Myocyte (in vitro differentiated cells): ENCODE measurements at regions not wholly inside any gene's neighbourhood (a gene's known extent, or its start where the extent isn't known, plus 50 kb on each side); places are given as distances from the start of the nearest gene placed in this dataset.

ENCODE experiments used
- DNase-seq: peaks from one replicate; pipeline ENCODE4 v3.0.0-alpha.2; 2012; ENCODE audit warnings: low read depth

- DNase-seq = no peak
These were observed 94.7 kb upstream of the RUNX3 start for GRCh38 chr1:25024615-25025350.

GRCh38 chr1:25023826-25024225, 93.8 kb upstream of the RUNX3 start:
- DNase-seq = no peak

- DNase-seq = no peak
These were observed 93.1 kb upstream of the RUNX3 start for GRCh38 chr1:25023190-25023578.

GRCh38 chr1:25022361-25023189, 92.5 kb upstream of the RUNX3 start:
- peak; percentile 90 for DNase-seq

- no peak for DNase-seq
These were observed 91.6 kb upstream of the RUNX3 start for GRCh38 chr1:25021591-25022215.

- DNase-seq = no peak
These were observed 90.9 kb upstream of the RUNX3 start for GRCh38 chr1:25020851-25021590.

GRCh38 chr1:25020173-25020845, 90.2 kb upstream of the RUNX3 start:
- DNase-seq = no peak

GRCh38 chr1:25019337-25020172, 89.5 kb upstream of the RUNX3 start:
- DNase-seq = no peak

- DNase-seq = no peak
These were observed 88.9 kb upstream of the RUNX3 start for GRCh38 chr1:25018943-25019336.

- no peak for DNase-seq
These were observed 88.1 kb upstream of the RUNX3 start for GRCh38 chr1:25018110-25018735.

GRCh38 chr1:25017436-25018109, 87.5 kb upstream of the RUNX3 start:
- DNase-seq = no peak

GRCh38 chr1:25012966-25013962, 83.2 kb upstream of the RUNX3 start:
- DNase-seq = no peak

- no peak for DNase-seq
These were observed 82.0 kb upstream of the RUNX3 start for GRCh38 chr1:25011943-25012638.

- no peak for DNase-seq
These were observed 81.2 kb upstream of the RUNX3 start for GRCh38 chr1:25011275-25011674.

GRCh38 chr1:25009671-25010262, 79.7 kb upstream of the RUNX3 start:
- no peak for DNase-seq

- no peak for DNase-seq
These were observed 78.1 kb upstream of the RUNX3 start for GRCh38 chr1:25008192-25008485.
